GM23248 (cell line): ENCODE measurements at regions not wholly inside any gene's neighbourhood (a gene's known extent, or its start where the extent isn't known, plus 50 kb on each side); places are given as distances from the start of the nearest gene placed in this dataset.

ENCODE experiments used
- DNase-seq: peaks from one replicate; pipeline ENCODE4 v3.0.0-alpha.2; 2015
- H2AFZ ChIP-seq: fragments of 200-600 bp; sonication (generic); 2 replicates; pipeline ENCODE4 v1.6.1; 2016; ENCODE audit warnings: antibody characterized with exemption
- H3F3A ChIP-seq: fragments of 200-600 bp; sonication (generic); 2 replicates; pipeline ENCODE4 v1.6.1; 2016; ENCODE audit warnings: mild to moderate bottlenecking, antibody characterized with exemption, mixed run types; ENCODE audit not compliant: insufficient read depth
- H3K27ac ChIP-seq: fragments of 200-600 bp; sonication (generic); 2 replicates; pipeline ENCODE4 v1.5.1; 2016; ENCODE audit warnings: mild to moderate bottlenecking
- H3K27me3 ChIP-seq: fragments of 200-600 bp; sonication (generic); replicated peaks from 2 replicates; pipeline ENCODE4 v1.6.1; 2016; ENCODE audit warnings: mild to moderate bottlenecking; ENCODE audit not compliant: insufficient read depth
- H3K36me3 ChIP-seq: fragments of 200-600 bp; sonication (generic); 2 replicates; pipeline ENCODE4 v1.6.1; 2016; ENCODE audit warnings: low read depth, mild to moderate bottlenecking
- H3K4me1 ChIP-seq: fragments of 200-600 bp; sonication (generic); 2 replicates; pipeline ENCODE4 v1.6.1; 2016; ENCODE audit warnings: mild to moderate bottlenecking; ENCODE audit not compliant: insufficient read depth
- H3K4me2 ChIP-seq: fragments of 200-600 bp; sonication (generic); one replicate; pipeline ENCODE4 v1.6.1; 2016; ENCODE audit warnings: mild to moderate bottlenecking; ENCODE audit not compliant: unreplicated experiment
- H3K4me3 ChIP-seq: fragments of 200-600 bp; sonication (generic); 2 replicates; pipeline ENCODE4 v1.5.1; 2016; ENCODE audit warnings: mild to moderate bottlenecking
- H3K79me2 ChIP-seq: fragments of 200-600 bp; sonication (generic); 2 replicates; pipeline ENCODE4 v1.6.1; 2016; ENCODE audit warnings: mild to moderate bottlenecking; ENCODE audit not compliant: insufficient read depth
- H3K9ac ChIP-seq: fragments of 200-600 bp; sonication (generic); 2 replicates; pipeline ENCODE4 v1.6.1; 2016; ENCODE audit warnings: mild to moderate bottlenecking
- H3K9me2 ChIP-seq: fragments of 200-600 bp; sonication (generic); 2 replicates; pipeline ENCODE4 v1.6.1; 2016; ENCODE audit warnings: mixed run types, mild to moderate bottlenecking, moderate library complexity; ENCODE audit not compliant: insufficient read depth
- H3K9me3 ChIP-seq: fragments of 200-600 bp; sonication (generic); one replicate; pipeline ENCODE4 v1.6.1; 2017; ENCODE audit warnings: low read depth
- H4K20me1 ChIP-seq: fragments of 200-600 bp; sonication (generic); 2 replicates; pipeline ENCODE4 v1.6.0; 2016; ENCODE audit not compliant: insufficient read depth
- EZH2 ChIP-seq: fragments of 200-600 bp; sonication (generic); IDR thresholded peaks from 2 replicates; pipeline ENCODE4 v1.6.1; 2018; ENCODE audit warnings: antibody characterized with exemption, mild to moderate bottlenecking; ENCODE audit not compliant: insufficient read depth, poor library complexity, severe bottlenecking
- EZH2phosphoT487 ChIP-seq: fragments of 200-600 bp; sonication (generic); IDR thresholded peaks from 2 replicates; pipeline ENCODE4 v1.6.1; 2018; ENCODE audit warnings: antibody characterized with exemption, moderate library complexity, mild to moderate bottlenecking, low read depth; ENCODE audit not compliant: insufficient read depth
- WGBS, 2 experiments: methylation state at CpG; one replicate each; pipeline ENCODE4 v1.1.6; 2015 to 2017; ENCODE audit warnings: low lambda C conversion rate in 2 of 2, low coverage in 1 of 2; ENCODE audit errors: missing lambda C conversion rate in 2 of 2; 5-methylcytosine and 5-hydroxymethylcytosine counted together
- in situ Hi-C: fragments of 300-500 bp; cut with MboI; formaldehyde crosslinking; loops from 2 replicates; pipeline ENCODE4 v1.15.0; 2020

GRCh38 chr6:10156875-10157274, 258.0 kb downstream of the TFAP2A start:
- no peak overlapping the region for H3K27ac ChIP-seq
- no peaks in the 10 kb centered on the region for H3K9me2 ChIP-seq
- H3K4me2 ChIP-seq: no peak overlapping the region
- TF ChIP-seq EZH2 (no peak), EZH2phosphoT487 (no peak)
- no peaks in the 10 kb centered on the region for H3K4me1 ChIP-seq
- H2AFZ ChIP-seq: no peak overlapping the region
- in situ Hi-C loops: no loop called here
- no peak overlapping the region for H3K9ac ChIP-seq
- no peaks in the 10 kb centered on the region for H3F3A ChIP-seq
- H3K9me3 ChIP-seq: no peaks in the 10 kb centered on the region
- DNase-seq: no peak
- no peak overlapping the region for H3K4me3 ChIP-seq
- no peaks in the 10 kb centered on the region for H3K36me3 ChIP-seq
- 47 to 57% methylated on average over 4 of the region's 4 CpGs for WGBS, 2 experiments
- no peaks in the 10 kb centered on the region for H3K79me2 ChIP-seq
- no peaks in the 10 kb centered on the region for H4K20me1 ChIP-seq
- H3K27me3 ChIP-seq: no peaks in the 10 kb centered on the region

GRCh38 chr6:10154251-10154650, 260.6 kb downstream of the TFAP2A start:
- Histone ChIP-seq H3K9ac (no peak overlapping the region), H3K79me2 (no peaks in the 10 kb centered on the region), H3K27ac (no peak overlapping the region), H3F3A (no peaks in the 10 kb centered on the region), H3K36me3 (no peaks in the 10 kb centered on the region), H3K4me1 (0 out of 2 replicates have a peak, but pooled peaks cover 4% of the 10 kb centered on the region), H3K9me2 (no peaks in the 10 kb centered on the region), H3K9me3 (no peaks in the 10 kb centered on the region), H3K4me2 (no peak overlapping the region), H4K20me1 (no peaks in the 10 kb centered on the region), H2AFZ (no peak overlapping the region), H3K27me3 (no peaks in the 10 kb centered on the region), H3K4me3 (no peak overlapping the region)
- DNase-seq: no peak
- TF ChIP-seq EZH2phosphoT487 (no peak), EZH2 (no peak)
- in situ Hi-C loops: no loop called here

DNA sequence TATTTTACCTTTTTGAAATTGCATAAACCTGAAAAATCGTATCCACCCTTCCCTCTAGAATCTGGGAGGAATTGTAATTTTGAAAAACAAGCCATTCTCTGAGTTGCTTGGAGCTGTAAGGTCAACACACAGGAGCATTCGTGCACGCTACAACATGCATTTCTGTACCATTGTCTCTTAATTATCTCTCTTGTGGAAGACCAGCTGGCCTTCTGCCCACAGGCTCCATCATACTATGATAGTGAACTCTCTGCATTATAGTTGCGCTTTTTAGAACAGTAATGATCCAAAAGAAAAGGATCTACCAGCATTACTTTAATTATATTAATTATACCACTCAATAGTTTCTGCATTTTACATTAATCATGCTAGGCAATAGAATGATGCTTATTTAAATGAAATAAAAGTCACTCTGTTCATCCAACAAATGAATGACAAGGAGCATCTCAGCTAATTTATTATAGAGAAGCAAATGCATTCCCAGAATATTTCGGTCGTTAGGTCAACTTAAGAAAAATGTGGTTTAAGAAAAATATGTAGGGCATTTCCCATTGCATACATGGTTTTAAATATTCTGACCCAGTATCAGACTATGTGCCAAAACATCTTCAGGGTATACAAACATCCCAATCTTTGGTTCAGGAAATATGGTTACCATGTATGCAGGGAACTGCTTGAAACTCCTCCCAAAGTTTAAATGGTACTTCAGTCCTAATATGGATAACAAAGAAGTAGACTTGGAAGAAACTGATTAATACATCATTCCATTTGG, 263.5 kb downstream of the TFAP2A start:
- in situ Hi-C loops: no loop called here

DNA sequence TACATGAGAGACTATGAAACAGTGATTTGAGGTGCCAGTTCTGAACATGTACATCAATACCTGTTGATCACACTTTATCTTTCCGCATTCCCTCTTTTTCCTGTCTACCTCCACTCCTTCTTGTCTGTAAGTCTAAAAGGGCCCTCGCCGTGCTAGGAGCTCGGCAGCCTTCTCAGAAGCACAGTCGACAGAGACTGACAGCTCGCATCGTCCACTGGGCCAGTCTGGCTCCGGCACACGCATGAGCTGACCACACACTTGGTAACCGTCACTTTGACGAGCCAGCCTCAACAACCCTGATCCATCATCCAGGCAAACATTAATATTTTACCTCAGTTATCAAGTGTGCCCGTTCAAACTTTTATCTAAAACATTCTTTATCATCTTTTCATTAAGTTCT, 265.3 kb downstream of the TFAP2A start:
- Histone ChIP-seq H2AFZ (no peak overlapping the region), H3K4me1 (0 out of 2 replicates have a peak, but pooled peaks cover 4% of the 10 kb centered on the region), H4K20me1 (no peaks in the 10 kb centered on the region), H3K27me3 (no peaks in the 10 kb centered on the region), H3F3A (no peaks in the 10 kb centered on the region), H3K4me2 (no peak overlapping the region), H3K9ac (no peak overlapping the region), H3K36me3 (no peaks in the 10 kb centered on the region), H3K27ac (no peak overlapping the region), H3K79me2 (no peaks in the 10 kb centered on the region), H3K9me2 (no peaks in the 10 kb centered on the region), H3K9me3 (no peaks in the 10 kb centered on the region), H3K4me3 (no peak overlapping the region)
- 44 to 49% methylated on average over 12 of the region's 12 CpGs for WGBS, 2 experiments
- in situ Hi-C loops: no loop called here
- no peak for TF ChIP-seq EZH2
- TF ChIP-seq EZH2phosphoT487: no peak
- DNase-seq: no peak

More for the DNA sequence above, 263.5 kb downstream of the TFAP2A start:
- TF ChIP-seq EZH2phosphoT487: no peak
- no peak for TF ChIP-seq EZH2
- no peaks in the 10 kb centered on the region for H4K20me1 ChIP-seq
- H3K79me2 ChIP-seq: no peaks in the 10 kb centered on the region
- no peaks in the 10 kb centered on the region for H3K9me3 ChIP-seq
- H3K4me1 ChIP-seq: 0 out of 2 replicates have a peak, but pooled peaks cover 4% of the 10 kb centered on the region
- H3K4me2 ChIP-seq: no peak overlapping the region
- 32 to 33% methylated on average over 6 of the region's 6 CpGs for WGBS, 2 experiments
- H3K27me3 ChIP-seq: no peaks in the 10 kb centered on the region
- H3K9ac ChIP-seq: no peak overlapping the region
- H3F3A ChIP-seq: no peaks in the 10 kb centered on the region
- no peak overlapping the region for H3K4me3 ChIP-seq
- H2AFZ ChIP-seq: no peak overlapping the region
- H3K36me3 ChIP-seq: no peaks in the 10 kb centered on the region
- no peaks in the 10 kb centered on the region for H3K9me2 ChIP-seq
- no peak for DNase-seq
- no peak overlapping the region for H3K27ac ChIP-seq
